Progenitor cell of endocrine pancreas (in vitro differentiated cells): ENCODE measurements at regions not wholly inside any gene's neighbourhood (a gene's known extent, or its start where the extent isn't known, plus 50 kb on each side); places are given as distances from the start of the nearest gene placed in this dataset.

ENCODE experiments used
- DNase-seq: peaks from one replicate; pipeline ENCODE4 v3.0.0; 2021; ENCODE audit warnings: low spot score; ENCODE audit not compliant: unreplicated experiment
- H3K27ac Mint-ChIP-seq: 2 replicates; pipeline ENCODE4 v1.8.0; 2021; ENCODE audit warnings: mild to moderate bottlenecking, moderate library complexity, mixed read lengths
- H3K27me3 Mint-ChIP-seq: 2 replicates; pipeline ENCODE4 v1.8.0; 2021; ENCODE audit warnings: mixed read lengths
- H3K36me3 Mint-ChIP-seq: 2 replicates; pipeline ENCODE4 v1.8.0; 2022; ENCODE audit warnings: mixed read lengths; ENCODE audit not compliant: insufficient read depth
- H3K4me1 Mint-ChIP-seq: 2 replicates; pipeline ENCODE4 v1.8.0; 2021; ENCODE audit warnings: low read depth, mixed read lengths
- H3K4me3 Mint-ChIP-seq: 2 replicates; pipeline ENCODE4 v1.8.0; 2021; ENCODE audit warnings: low read depth, mild to moderate bottlenecking, moderate library complexity, mixed read lengths
- H3K9me3 Mint-ChIP-seq: 2 replicates; pipeline ENCODE4 v1.8.0; 2021; ENCODE audit warnings: low read depth, mixed read lengths
- CTCF ChIP-seq: fragments of 200-600 bp; sonication (generic); IDR thresholded peaks from one replicate; pipeline ENCODE4 v1.5.0; 2021; ENCODE audit warnings: antibody characterized with exemption, mild to moderate bottlenecking; ENCODE audit not compliant: unreplicated experiment

GRCh38 chr1:78229344-78229743 is 183.6 kb downstream of the GIPC2 start:
- H3K9me3 Mint-ChIP-seq = peaks cover 3% of the 10 kb centered on the region
- DNase-seq = no peak
- H3K4me3 Mint-ChIP-seq = no peak overlapping the region
- H3K36me3 Mint-ChIP-seq = no peaks in the 10 kb centered on the region
- H3K4me1 Mint-ChIP-seq = peaks cover 4% of the 10 kb centered on the region
- H3K27ac Mint-ChIP-seq = no peak overlapping the region
- TF ChIP-seq CTCF = no peak
- peaks cover 15% of the 10 kb centered on the region for H3K27me3 Mint-ChIP-seq

GRCh38 chr1:78231477-78231876 is 185.7 kb downstream of the GIPC2 start:
- Mint-ChIP-seq H3K27me3 (peaks cover 12% of the 10 kb centered on the region), H3K36me3 (no peaks in the 10 kb centered on the region), H3K4me1 (peaks cover 2% of the 10 kb centered on the region), H3K4me3 (no peak overlapping the region), H3K9me3 (peaks cover 3% of the 10 kb centered on the region), H3K27ac (no peak overlapping the region)
- TF ChIP-seq CTCF = no peak
- no peak for DNase-seq

- no peak for TF ChIP-seq CTCF
- H3K27me3 Mint-ChIP-seq = peaks cover 12% of the 10 kb centered on the region
These were observed 186.1 kb downstream of the GIPC2 start for GRCh38 chr1:78231894-78232293.

GRCh38 chr1:78232630-78233029 is 186.9 kb downstream of the GIPC2 start:
- no peak for DNase-seq
- TF ChIP-seq CTCF = no peak
- Mint-ChIP-seq H3K4me3 (no peak overlapping the region), H3K4me1 (peaks cover 11% of the 10 kb centered on the region), H3K27ac (no peak overlapping the region), H3K9me3 (peaks cover 3% of the 10 kb centered on the region), H3K36me3 (no peaks in the 10 kb centered on the region), H3K27me3 (peaks cover 12% of the 10 kb centered on the region)

More at GRCh38 chr1:78231894-78232293, 186.1 kb downstream of the GIPC2 start:
- Mint-ChIP-seq H3K9me3 (peaks cover 6% of the 10 kb centered on the region), H3K36me3 (no peaks in the 10 kb centered on the region), H3K27ac (no peak overlapping the region), H3K4me1 (peaks cover 5% of the 10 kb centered on the region), H3K4me3 (no peak overlapping the region)
- DNase-seq = no peak

- H3K27me3 Mint-ChIP-seq = peaks cover 12% of the 10 kb centered on the region
- DNase-seq = no peak
- no peak overlapping the region for H3K27ac Mint-ChIP-seq
- H3K9me3 Mint-ChIP-seq = peaks cover 7% of the 10 kb centered on the region
- H3K36me3 Mint-ChIP-seq = peaks cover 1% of the 10 kb centered on the region
- H3K4me3 Mint-ChIP-seq = no peak overlapping the region
- no peak for TF ChIP-seq CTCF
- H3K4me1 Mint-ChIP-seq = peaks cover 14% of the 10 kb centered on the region
These were observed 188.7 kb downstream of the GIPC2 start for GRCh38 chr1:78234496-78234895.
